Mesenchymal stem cell (in vitro differentiated cells and primary cell): ENCODE measurements at regions not wholly inside any gene's neighbourhood (a gene's known extent, or its start where the extent isn't known, plus 50 kb on each side); places are given as distances from the start of the nearest gene placed in this dataset.

ENCODE experiments used
- DNase-seq: peaks from one replicate; pipeline ENCODE4 v3.0.0-alpha.2; 2013
- H2AFZ ChIP-seq: one replicate; pipeline ENCODE4 v1.6.1; 2013; ENCODE audit warnings: low read depth, mild to moderate bottlenecking, control low read depth, inconsistent platforms, low read length, moderate library complexity
- H2AK5ac ChIP-seq: 2 replicates; pipeline ENCODE4 v1.6.1; 2013; ENCODE audit warnings: low read length, moderate library complexity, mild to moderate bottlenecking, inconsistent platforms; ENCODE audit not compliant: severe bottlenecking
- H2BK120ac ChIP-seq: one replicate; pipeline ENCODE4 v1.6.1; 2013; ENCODE audit warnings: low read depth, mild to moderate bottlenecking, inconsistent platforms, low read length, moderate library complexity
- H2BK12ac ChIP-seq, 2 experiments: one replicate each; pipeline ENCODE4 v1.6.1; 2013; ENCODE audit warnings: inconsistent platforms in 2 of 2, low read length in 2 of 2, mild to moderate bottlenecking in 2 of 2, moderate library complexity in 2 of 2, control low read depth in 1 of 2
- H2BK15ac ChIP-seq: one replicate; pipeline ENCODE4 v1.6.1; 2013; ENCODE audit warnings: mild to moderate bottlenecking, low read depth, inconsistent platforms; ENCODE audit not compliant: poor library complexity, severe bottlenecking
- H2BK5ac ChIP-seq: 2 replicates; pipeline ENCODE4 v1.6.1; 2013; ENCODE audit warnings: low read depth, mild to moderate bottlenecking, low read length, control low read depth, inconsistent platforms; ENCODE audit not compliant: poor library complexity, severe bottlenecking
- H3K14ac ChIP-seq, 2 experiments: one replicate each; pipeline ENCODE4 v1.6.1; 2013; ENCODE audit warnings: inconsistent platforms in 2 of 2, low read length in 2 of 2, control low read depth in 1 of 2, mild to moderate bottlenecking in 1 of 2, moderate library complexity in 1 of 2
- H3K18ac ChIP-seq, 2 experiments: one replicate each; pipeline ENCODE4 v1.6.1; 2013; ENCODE audit warnings: inconsistent platforms in 2 of 2, low read length in 2 of 2, control low read depth in 1 of 2, low read depth in 1 of 2, mild to moderate bottlenecking in 1 of 2
- H3K23ac ChIP-seq, 2 experiments: one replicate each; pipeline ENCODE4 v1.6.1; 2013; ENCODE audit warnings: inconsistent platforms in 2 of 2, low read length in 2 of 2, mild to moderate bottlenecking in 2 of 2, moderate library complexity in 2 of 2, control low read depth in 1 of 2
- H3K27ac ChIP-seq: 2 replicates; pipeline ENCODE4 v1.5.1; 2013; ENCODE audit warnings: mild to moderate bottlenecking, moderate library complexity, low read length, control low read depth, inconsistent platforms; ENCODE audit not compliant: poor library complexity, severe bottlenecking
- H3K27me3 ChIP-seq, 2 experiments: 2 replicates each; pipeline versions ENCODE4 v1.6.1 to v1.7.0; 2013; ENCODE audit warnings: low read length in 2 of 2, mild to moderate bottlenecking in 2 of 2, moderate library complexity in 2 of 2, control low read depth in 1 of 2, inconsistent platforms in 1 of 2; ENCODE audit not compliant: control insufficient read depth in 1 of 2, insufficient read depth in 1 of 2
- H3K36me3 ChIP-seq, 2 experiments: 2 replicates each; pipeline versions ENCODE4 v1.6.1 to v1.7.0; 2013; ENCODE audit warnings: low read length in 2 of 2, control low read depth in 1 of 2, inconsistent platforms in 1 of 2, low read depth in 1 of 2, mild to moderate bottlenecking in 1 of 2; ENCODE audit not compliant: insufficient read depth in 2 of 2, control insufficient read depth in 1 of 2
- H3K4ac ChIP-seq, 2 experiments: one replicate each; pipeline ENCODE4 v1.6.1; 2013; ENCODE audit warnings: inconsistent platforms in 2 of 2, low read length in 2 of 2, mild to moderate bottlenecking in 2 of 2, moderate library complexity in 2 of 2, control low read depth in 1 of 2, low read depth in 1 of 2
- H3K4me1 ChIP-seq: 2 replicates; pipeline ENCODE4 v1.6.1; 2013; ENCODE audit warnings: low read depth, low read length, control low read depth; ENCODE audit not compliant: control insufficient read depth, insufficient read depth
- H3K4me2 ChIP-seq: 2 replicates; pipeline ENCODE4 v1.6.1; 2013; ENCODE audit warnings: low read length, mild to moderate bottlenecking, inconsistent platforms; ENCODE audit not compliant: poor library complexity, severe bottlenecking
- H3K4me3 ChIP-seq, 2 experiments: 2 replicates each; pipeline versions ENCODE4 v1.5.1 to v1.7.0; 2013; ENCODE audit warnings: low read length in 2 of 2, mild to moderate bottlenecking in 2 of 2, control low read depth in 1 of 2, low read depth in 1 of 2; ENCODE audit not compliant: insufficient read depth in 1 of 2
- H3K79me1 ChIP-seq: replicated peaks from 2 replicates; pipeline ENCODE4 v1.6.1; 2013; ENCODE audit warnings: mild to moderate bottlenecking, control low read depth, low read length, inconsistent platforms; ENCODE audit not compliant: poor library complexity, severe bottlenecking
- H3K9ac ChIP-seq: 2 replicates; pipeline ENCODE4 v1.7.0; 2013; ENCODE audit warnings: mild to moderate bottlenecking, low read length, moderate library complexity
- H3K9me3 ChIP-seq: 2 replicates; pipeline ENCODE4 v1.7.0; 2013; ENCODE audit warnings: mild to moderate bottlenecking, low read length; ENCODE audit not compliant: control insufficient read depth
- H4K8ac ChIP-seq: one replicate; pipeline ENCODE4 v1.6.1; 2013; ENCODE audit warnings: inconsistent platforms, mild to moderate bottlenecking, low read length, moderate library complexity
- H4K91ac ChIP-seq: one replicate; pipeline ENCODE4 v1.6.1; 2013; ENCODE audit warnings: mild to moderate bottlenecking, low read length, inconsistent platforms
- WGBS: methylation state at CpG from one replicate; pipeline ENCODE4 v1.1.7; 2013; ENCODE audit warnings: mixed read lengths; 5-methylcytosine and 5-hydroxymethylcytosine counted together

DNA sequence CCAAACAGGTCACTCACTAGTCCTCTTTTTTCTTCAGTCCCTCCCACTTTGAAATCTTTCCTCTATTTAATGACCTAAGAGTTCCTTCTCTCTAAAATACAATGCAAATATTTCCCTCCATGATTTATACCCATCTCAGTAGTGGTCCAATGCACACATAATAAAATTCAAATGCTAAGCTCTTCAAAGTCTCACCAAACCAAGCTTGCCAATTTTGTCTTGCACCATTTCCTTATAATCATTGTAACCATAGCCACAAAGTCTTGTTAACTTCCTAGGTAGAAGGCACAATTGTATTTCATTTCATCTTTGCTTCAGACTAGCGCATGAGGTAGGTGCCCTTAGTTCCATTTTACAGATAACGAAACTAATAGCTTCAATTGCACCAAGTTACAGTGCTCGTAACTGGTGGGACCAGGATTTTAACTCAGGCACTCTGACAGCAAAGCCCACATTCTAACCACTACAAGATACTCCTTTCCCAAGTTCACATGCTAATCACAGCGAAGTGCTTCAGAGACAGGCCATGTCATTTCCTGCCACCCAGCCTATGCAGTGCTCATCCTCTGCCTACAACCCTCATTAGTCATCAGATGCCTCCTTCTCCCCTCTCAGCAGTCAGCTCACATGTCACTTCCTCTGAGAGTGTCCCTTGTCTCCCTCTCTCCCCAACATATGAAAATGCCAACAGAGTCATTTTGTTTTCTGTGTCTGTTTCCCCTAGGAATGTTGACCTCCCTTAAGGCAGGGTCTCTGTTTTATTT is 66.9 kb upstream of the PPARGC1A start:
- 87% methylated on average over 4 of the region's 4 CpGs for WGBS
- Histone ChIP-seq H3K14ac (no peak overlapping the region), H3K27me3 (no peaks in the 10 kb centered on the region), H2BK5ac (no peak overlapping the region), H3K4me2 (no peak overlapping the region), H3K23ac (no peak overlapping the region), H3K79me1 (no peaks in the 10 kb centered on the region), H3K4me3 (no peak overlapping the region), H3K27ac (no peak overlapping the region), H3K9ac (no peak overlapping the region), H2BK120ac (no peak overlapping the region), H3K4me1 (no peaks in the 10 kb centered on the region), H4K8ac (no peak overlapping the region), H4K91ac (no peak overlapping the region), H2BK15ac (no peak overlapping the region), H3K9me3 (no peaks in the 10 kb centered on the region), H2AK5ac (no peak overlapping the region), H2AFZ (no peak overlapping the region), H3K18ac (no peak overlapping the region), H3K4ac (no peak overlapping the region), H3K36me3 (no peaks in the 10 kb centered on the region), H2BK12ac (no peak overlapping the region)
- peak; percentile 26 for DNase-seq

DNA sequence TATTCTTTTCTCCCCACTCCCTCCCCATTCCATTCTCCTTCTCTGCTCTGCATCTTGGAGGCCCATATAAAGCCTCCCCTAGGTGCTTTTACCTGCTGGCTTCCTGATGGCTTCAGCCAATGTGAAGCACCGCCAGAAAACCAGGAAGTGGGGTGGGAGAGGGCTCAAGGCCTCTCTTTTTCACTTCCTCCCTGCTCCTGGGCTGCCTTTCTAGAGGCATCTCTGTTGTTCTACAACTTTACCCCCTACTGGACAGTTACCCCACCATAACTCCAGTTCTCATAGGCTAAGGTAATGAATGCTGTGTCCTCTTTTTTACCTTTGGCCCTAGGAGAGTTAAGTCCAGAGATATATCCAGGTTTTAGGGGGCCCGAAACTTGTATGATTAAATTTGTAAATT is 62.4 kb upstream of the PPARGC1A start:
- no peaks in the 10 kb centered on the region for H3K79me1 ChIP-seq
- no peak overlapping the region for H3K9ac ChIP-seq
- H2BK15ac ChIP-seq, result no peak overlapping the region
- no peak overlapping the region for H2AFZ ChIP-seq
- no peak overlapping the region for H3K18ac ChIP-seq
- 100% methylated on average over 2 of the region's 2 CpGs for WGBS
- no peaks in the 10 kb centered on the region for H3K27me3 ChIP-seq
- no peak overlapping the region for H4K8ac ChIP-seq
- no peak overlapping the region for H2AK5ac ChIP-seq
- H3K14ac ChIP-seq, result no peak overlapping the region
- H3K4me1 ChIP-seq, result peaks cover 3% of the 10 kb centered on the region
- H2BK120ac ChIP-seq, result no peak overlapping the region
- H3K9me3 ChIP-seq, result no peaks in the 10 kb centered on the region
- H3K4ac ChIP-seq, result no peak overlapping the region
- no peak overlapping the region for H3K4me2 ChIP-seq
- no peak overlapping the region for H2BK5ac ChIP-seq
- no peak for DNase-seq
- H2BK12ac ChIP-seq, result no peak overlapping the region
- no peak overlapping the region for H3K4me3 ChIP-seq
- H4K91ac ChIP-seq, result no peak overlapping the region
- no peak overlapping the region for H3K23ac ChIP-seq
- H3K27ac ChIP-seq, result no peak overlapping the region
- no peaks in the 10 kb centered on the region for H3K36me3 ChIP-seq

DNA sequence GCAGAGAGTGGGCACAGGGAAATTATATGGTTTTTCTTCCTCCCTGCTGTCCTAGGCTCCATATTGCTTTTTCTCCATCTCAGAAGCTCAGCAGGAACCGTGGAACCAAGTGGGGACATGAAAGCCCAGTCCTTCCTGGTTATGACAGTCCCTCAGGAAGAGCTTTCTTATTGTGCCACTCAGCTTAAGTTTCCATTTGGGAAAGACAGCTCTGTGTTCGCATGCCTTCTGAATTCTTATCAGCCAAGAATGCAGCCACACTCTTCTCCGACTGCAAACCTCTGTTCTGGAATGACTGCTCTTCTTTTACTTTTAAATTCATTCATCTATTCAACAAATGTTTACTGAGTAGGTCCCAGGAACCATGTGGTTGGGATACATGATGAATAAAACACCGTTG is 58.0 kb upstream of the PPARGC1A start:
- H3K9ac ChIP-seq, result no peak overlapping the region
- no peak overlapping the region for H3K4me2 ChIP-seq
- no peak overlapping the region for H3K4me3 ChIP-seq
- 58% methylated on average over 3 of the region's 4 CpGs for WGBS
- H3K23ac ChIP-seq, result no peak overlapping the region
- H2BK5ac ChIP-seq, result no peak overlapping the region
- no peak overlapping the region for H4K91ac ChIP-seq
- H3K27me3 ChIP-seq, result no peaks in the 10 kb centered on the region
- no peaks in the 10 kb centered on the region for H3K9me3 ChIP-seq
- H2BK12ac ChIP-seq, result peak overlapping the region; percentile 51 to 89
- H2AFZ ChIP-seq, result no peak overlapping the region
- no peak overlapping the region for H3K4ac ChIP-seq
- H2BK15ac ChIP-seq, result no peak overlapping the region
- peak overlapping the region in 1 of 2 experiments; percentile 81 for H3K14ac ChIP-seq
- DNase-seq, result peak; percentile 22
- H3K79me1 ChIP-seq, result no peaks in the 10 kb centered on the region
- peaks cover 8% of the 10 kb centered on the region for H3K4me1 ChIP-seq
- no peak overlapping the region for H2AK5ac ChIP-seq
- H2BK120ac ChIP-seq, result no peak overlapping the region
- H3K18ac ChIP-seq, result peak overlapping the region in 1 of 2 experiments; percentile 85
- H4K8ac ChIP-seq, result no peak overlapping the region
- H3K27ac ChIP-seq, result no peak overlapping the region
- H3K36me3 ChIP-seq, result no peaks in the 10 kb centered on the region

DNA sequence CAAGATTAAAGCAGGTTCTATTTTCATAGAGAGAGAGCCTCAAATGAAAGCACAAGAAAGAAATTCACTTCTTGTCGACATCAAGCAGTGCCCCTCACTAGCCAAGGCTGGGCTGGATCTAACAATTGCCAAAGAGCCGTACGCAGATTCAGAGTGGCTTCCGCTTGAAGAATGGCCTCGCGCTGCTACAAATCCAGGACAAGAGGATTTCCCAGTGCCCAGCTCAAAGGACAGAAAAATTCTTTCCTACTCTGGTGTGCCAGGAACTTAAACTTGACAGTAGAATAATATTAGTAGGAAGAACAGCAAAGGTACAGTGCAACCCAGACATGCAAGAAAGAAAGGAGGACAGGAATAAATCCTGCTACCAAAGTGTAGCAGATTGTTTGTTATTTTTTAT is 56.5 kb upstream of the PPARGC1A start:
- Histone ChIP-seq H3K27ac (peak overlapping the region; percentile 67), H4K8ac (no peak overlapping the region), H2AK5ac (peak overlapping the region; percentile 6), H2BK12ac (peak overlapping the region; percentile 14 to 71), H2AFZ (no peak overlapping the region), H3K14ac (no peak overlapping the region), H2BK5ac (no peak overlapping the region), H3K4me1 (peaks cover 8% of the 10 kb centered on the region), H3K79me1 (no peaks in the 10 kb centered on the region), H3K27me3 (no peaks in the 10 kb centered on the region), H3K4ac (no peak overlapping the region), H3K4me3 (no peak overlapping the region), H3K18ac (peak overlapping the region; percentile 35 to 82), H3K9ac (no peak overlapping the region), H3K4me2 (no peak overlapping the region), H3K36me3 (no peaks in the 10 kb centered on the region), H2BK120ac (no peak overlapping the region), H3K23ac (no peak overlapping the region), H2BK15ac (peak overlapping the region; percentile 56), H3K9me3 (no peaks in the 10 kb centered on the region), H4K91ac (no peak overlapping the region)
- WGBS, result 98% methylated on average over 6 of the region's 6 CpGs
- no peak for DNase-seq
